Body of pancreas (tissue), 4 donors: ENCODE measurements at regions not wholly inside any gene's neighbourhood (a gene's known extent, or its start where the extent isn't known, plus 50 kb on each side); places are given as distances from the start of the nearest gene placed in this dataset.
A peak's percentile ranks its signal among the peaks of the same experiment; 100 is the strongest.

Experiments
- ATAC-seq: fragments of 150-250 bp; one replicate; pipeline ENCODE4 v1.9.1; 2016
- DNase-seq, 4 donors: peaks; one replicate each; pipeline ENCODE4 v3.0.0-alpha.2; 2019
- H3K27ac ChIP-seq, 4 donors: fragments of 200-600 bp; sonication (generic); 1 replicate in 3 of 4; 2 replicates in 1 of 4; pipeline versions ENCODE4 v1.5.1 to v1.6.1; 2016 to 2019; ENCODE audit warnings: mild to moderate bottlenecking in 1 of 4, mixed read lengths in 1 of 4, moderate library complexity in 1 of 4
- H3K27me3 ChIP-seq, 2 donors: fragments of 200-600 bp; sonication (generic); one replicate each; pipeline ENCODE4 v1.6.0; 2016; ENCODE audit warnings: mild to moderate bottlenecking in 1 of 2
- H3K36me3 ChIP-seq, 2 donors: fragments of 200-600 bp; sonication (generic); replicated peaks in 1 of 2; 2 replicates each; pipeline ENCODE4 v1.5.1; 2016; ENCODE audit warnings: low read depth in 2 of 2; ENCODE audit not compliant: insufficient read depth in 1 of 2
- H3K4me1 ChIP-seq: fragments of 200-600 bp; sonication (generic); one replicate; pipeline ENCODE4 v1.6.0; 2016
- H3K4me3 ChIP-seq, 2 donors: fragments of 200-600 bp; sonication (generic); 1 replicate in 1 of 2; 2 replicates in 1 of 2; pipeline ENCODE4 v1.5.1; 2016 to 2019
- H3K9me3 ChIP-seq, 3 donors: fragments of 200-600 bp; sonication (generic); 1 replicate in 2 of 3; 2 replicates in 1 of 3; pipeline ENCODE4 v1.5.1; 2016
- CTCF ChIP-seq, 7 experiments: fragments of 450-650 bp in 4 of 7; fragments of 200-600 bp in 3 of 7; sonication (generic) in 3 of 7; IDR thresholded peaks; one replicate each; pipeline ENCODE4 v1.5.1; 2016 to 2019; ENCODE audit warnings: antibody characterized with exemption in 7 of 7
- POLR2A ChIP-seq, 3 donors: fragments of 450-650 bp; IDR thresholded peaks; one replicate each; pipeline ENCODE4 v1.6.1; 2016; ENCODE audit warnings: antibody characterized with exemption in 3 of 3, mild to moderate bottlenecking in 2 of 3
- WGBS, 2 donors: methylation state at CpG; one replicate each; pipeline ENCODE4 v1.1.5; 2017; 5-methylcytosine and 5-hydroxymethylcytosine counted together
- intact Hi-C: fragments of 100-400 bp; cut with DNase I; formaldehyde crosslinking; loops from one replicate; pipeline ENCODE4 v1.15.1; 2023

- H3K9me3 ChIP-seq = no peaks in the 10 kb centered on the region
- TF ChIP-seq POLR2A (IDR thresholded peaks at IDR 0.05) (no peak), CTCF (IDR thresholded peaks at IDR 0.05) (no peak)
- peaks cover 27% of the 10 kb centered on the region for H3K4me1 ChIP-seq
- H3K36me3 ChIP-seq = no peaks in the 10 kb centered on the region
- intact Hi-C loops = no loop called here
- ATAC-seq (no peak), DNase-seq (no peak)
- WGBS, 2 donors = 71 to 73% methylated on average over 9 of the region's 9 CpGs
- no peak overlapping the region for H3K4me3 ChIP-seq
- no peaks in the 10 kb centered on the region for H3K27me3 ChIP-seq
- peak overlapping the region in 2 of 4 donors; percentile 62 to 65 for H3K27ac ChIP-seq
Measured at GRCh38 chr10:33453081-33454025, 118.9 kb upstream of the NRP1 start.

DNA sequence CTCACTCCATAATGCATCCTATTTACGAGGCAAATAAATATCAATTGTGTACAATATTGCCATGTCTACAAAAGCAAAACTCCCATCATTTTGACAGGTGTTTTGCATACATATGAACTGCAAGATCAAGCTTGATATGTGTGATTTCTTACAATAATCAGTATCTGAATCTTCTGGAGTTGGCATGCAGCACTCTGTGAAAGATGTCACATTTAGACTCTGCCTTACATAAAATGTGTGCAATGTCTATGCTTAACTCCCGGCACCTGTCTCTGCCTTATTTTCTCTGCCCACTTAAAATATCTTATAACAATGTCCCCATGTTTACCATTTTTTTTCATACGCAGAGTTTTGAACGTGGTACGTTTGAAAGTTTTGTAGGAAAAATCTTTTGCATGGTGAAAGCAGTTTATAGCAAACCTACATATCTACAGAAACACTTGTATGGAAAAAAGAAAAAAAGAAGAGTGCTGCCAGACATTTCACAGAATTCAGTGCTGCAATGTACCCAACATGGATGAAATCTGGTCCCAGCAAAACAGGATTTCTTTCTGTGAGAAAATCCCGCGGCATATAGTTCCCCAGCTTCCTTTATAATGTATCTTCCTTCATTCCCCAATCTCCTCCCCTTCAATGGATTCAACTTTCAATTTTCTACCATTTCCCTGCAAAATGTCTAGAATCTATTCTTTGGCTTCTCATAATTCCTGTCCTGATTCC is 114.1 kb upstream of the NRP1 start:
- ATAC-seq (no peak), DNase-seq (no peak)
- WGBS, 2 donors = 89 to 95% methylated on average over 7 of the region's 7 CpGs
- H3K4me1 ChIP-seq = peaks cover 6% of the 10 kb centered on the region
- intact Hi-C loops = no loop called here
- H3K27me3 ChIP-seq = no peaks in the 10 kb centered on the region
- H3K9me3 ChIP-seq = no peaks in the 10 kb centered on the region
- H3K4me3 ChIP-seq = no peak overlapping the region
- H3K27ac ChIP-seq = no peak overlapping the region
- TF ChIP-seq POLR2A (IDR thresholded peaks at IDR 0.05) = no peak
- TF ChIP-seq CTCF (IDR thresholded peaks at IDR 0.05) = no peak
- no peaks in the 10 kb centered on the region for H3K36me3 ChIP-seq

- no peak for TF ChIP-seq POLR2A (IDR thresholded peaks at IDR 0.05)
- TF ChIP-seq CTCF (IDR thresholded peaks at IDR 0.05) = no peak
- H3K4me1 ChIP-seq = no peaks in the 10 kb centered on the region
- ATAC-seq = no peak
- 71 to 82% methylated on average over 5 of the region's 5 CpGs for WGBS, 2 donors
- H3K9me3 ChIP-seq = no peaks in the 10 kb centered on the region
- DNase-seq = no peak
- no peak overlapping the region for H3K27ac ChIP-seq
- intact Hi-C loops = no loop called here
- no peak overlapping the region for H3K4me3 ChIP-seq
- no peaks in the 10 kb centered on the region for H3K27me3 ChIP-seq
- H3K36me3 ChIP-seq = no peaks in the 10 kb centered on the region
Measured at GRCh38 chr10:33441561-33441960, 107.1 kb upstream of the NRP1 start.

- Histone ChIP-seq H3K4me1 (peaks cover 14% of the 10 kb centered on the region), H3K27ac (no peak overlapping the region), H3K27me3 (no peaks in the 10 kb centered on the region), H3K4me3 (no peak overlapping the region), H3K36me3 (no peaks in the 10 kb centered on the region), H3K9me3 (no peaks in the 10 kb centered on the region)
- no peak for TF ChIP-seq POLR2A (IDR thresholded peaks at IDR 0.05)
- TF ChIP-seq CTCF (IDR thresholded peaks at IDR 0.05) = no peak
- WGBS, 2 donors = 72 to 87% methylated on average over 4 of the region's 4 CpGs
- intact Hi-C loops = no loop called here
- ATAC-seq = no peak
- DNase-seq = no peak
Measured at GRCh38 chr10:33434933-33435332, 100.5 kb upstream of the NRP1 start.
